MM.1S (cell line): ENCODE measurements at regions not wholly inside any gene's neighbourhood (a gene's known extent, or its start where the extent isn't known, plus 50 kb on each side); places are given as distances from the start of the nearest gene placed in this dataset.

Experiments
- EZH2phosphoT487 ChIP-seq: fragments of 300-600 bp; sonication (generic); IDR thresholded peaks from 2 replicates; pipeline ENCODE4 v1.6.1; 2018; ENCODE audit warnings: antibody characterized with exemption, low read length
- TF ChIP-seq, protein P1 (sequence below): fragments of 300-600 bp; sonication (generic); IDR thresholded peaks from 2 replicates; pipeline ENCODE4 v1.5.1; 2016; ENCODE audit warnings: antibody characterized with exemption, low read length, mixed read lengths

DNA sequence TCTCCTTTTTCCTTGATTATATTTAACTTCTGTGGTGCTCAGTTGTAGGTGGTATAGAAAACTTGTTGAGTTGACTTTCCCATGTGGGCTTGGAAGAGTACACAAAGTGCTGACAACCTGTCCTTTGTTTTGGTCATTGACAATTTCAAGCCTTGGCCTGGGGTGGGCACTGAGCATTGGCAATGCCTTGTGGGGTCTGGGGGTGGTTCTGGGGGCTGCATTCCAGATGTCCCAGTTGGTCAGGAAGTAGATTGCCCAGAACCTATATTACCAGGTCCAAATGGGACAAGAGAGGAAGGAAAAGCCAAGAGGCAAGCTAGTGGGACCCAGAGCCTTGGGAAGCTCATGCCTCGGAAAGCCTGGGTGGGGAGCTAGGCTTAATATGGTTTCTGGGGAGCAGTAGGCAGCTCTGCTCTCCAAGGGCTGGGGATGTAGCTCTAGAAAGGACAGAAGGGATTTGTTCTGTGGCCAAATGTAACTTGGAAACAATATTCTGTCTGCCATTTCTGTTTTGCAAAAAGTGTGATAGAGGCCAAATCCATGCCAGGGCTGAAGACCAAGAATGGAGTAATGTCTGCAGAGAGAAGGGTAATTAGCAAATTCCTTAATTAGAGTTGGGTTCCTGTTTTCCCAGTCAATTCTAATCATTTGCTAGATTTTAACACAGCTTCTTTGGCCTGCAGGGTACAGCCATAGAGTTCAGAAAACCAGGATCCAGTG is 87.4 kb downstream of the SLC4A3 start:
- TF ChIP-seq EZH2phosphoT487: no peak
- TF ChIP-seq, protein P1, sequence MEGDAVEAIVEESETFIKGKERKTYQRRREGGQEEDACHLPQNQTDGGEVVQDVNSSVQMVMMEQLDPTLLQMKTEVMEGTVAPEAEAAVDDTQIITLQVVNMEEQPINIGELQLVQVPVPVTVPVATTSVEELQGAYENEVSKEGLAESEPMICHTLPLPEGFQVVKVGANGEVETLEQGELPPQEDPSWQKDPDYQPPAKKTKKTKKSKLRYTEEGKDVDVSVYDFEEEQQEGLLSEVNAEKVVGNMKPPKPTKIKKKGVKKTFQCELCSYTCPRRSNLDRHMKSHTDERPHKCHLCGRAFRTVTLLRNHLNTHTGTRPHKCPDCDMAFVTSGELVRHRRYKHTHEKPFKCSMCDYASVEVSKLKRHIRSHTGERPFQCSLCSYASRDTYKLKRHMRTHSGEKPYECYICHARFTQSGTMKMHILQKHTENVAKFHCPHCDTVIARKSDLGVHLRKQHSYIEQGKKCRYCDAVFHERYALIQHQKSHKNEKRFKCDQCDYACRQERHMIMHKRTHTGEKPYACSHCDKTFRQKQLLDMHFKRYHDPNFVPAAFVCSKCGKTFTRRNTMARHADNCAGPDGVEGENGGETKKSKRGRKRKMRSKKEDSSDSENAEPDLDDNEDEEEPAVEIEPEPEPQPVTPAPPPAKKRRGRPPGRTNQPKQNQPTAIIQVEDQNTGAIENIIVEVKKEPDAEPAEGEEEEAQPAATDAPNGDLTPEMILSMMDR: no peak
